Kasumi-1 (cell line): ENCODE measurements at regions not wholly inside any gene's neighbourhood (a gene's known extent, or its start where the extent isn't known, plus 50 kb on each side); places are given as distances from the start of the nearest gene placed in this dataset.

Experiments used
- DNase-seq, 2 experiments: peaks; one replicate each; lab custom pipeline; 2025; lab: John Stamatoyannopoulos, UW

DNA sequence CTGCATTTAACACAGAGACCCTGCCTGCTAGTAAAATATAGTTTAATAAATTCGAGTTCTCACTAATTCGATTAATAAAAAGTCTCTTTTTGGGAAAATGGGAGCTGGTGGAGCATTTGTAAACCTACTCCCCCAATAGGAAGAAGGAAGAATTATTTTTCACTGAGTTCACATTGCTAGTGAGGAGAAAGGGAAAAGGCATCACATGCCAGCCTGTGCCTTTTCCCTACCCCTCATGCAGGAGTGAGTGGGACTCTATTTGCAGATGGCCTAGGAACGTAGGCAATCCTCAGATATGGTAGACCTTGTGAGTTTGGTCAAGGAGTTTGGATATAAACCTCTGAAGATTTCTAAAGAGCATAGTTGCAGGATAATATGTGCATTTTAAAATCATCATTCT is 218.4 kb upstream of the TRIB2 start:
- peak in 1 of 2 experiments; percentile 8 for DNase-seq

DNA sequence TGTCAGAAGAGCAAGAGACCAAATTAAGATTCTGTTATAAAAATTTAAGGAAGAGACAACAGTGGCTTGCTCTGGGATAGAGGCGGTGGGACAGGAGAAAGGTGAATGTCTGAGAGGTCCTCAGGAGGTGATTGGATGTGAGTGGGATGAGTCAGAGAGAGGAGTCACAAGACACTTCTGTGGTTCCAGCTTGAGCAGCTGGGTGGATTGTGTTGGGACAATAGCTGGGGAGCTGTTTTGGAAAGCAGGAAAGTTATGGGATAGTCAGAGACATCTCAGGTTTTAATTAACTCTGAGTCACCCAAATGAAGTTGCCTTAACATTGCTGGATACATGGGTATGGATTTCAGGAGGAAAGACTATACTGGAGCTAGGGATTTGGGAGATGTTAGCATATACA is 218.0 kb upstream of the TRIB2 start:
- no peak for DNase-seq

DNA sequence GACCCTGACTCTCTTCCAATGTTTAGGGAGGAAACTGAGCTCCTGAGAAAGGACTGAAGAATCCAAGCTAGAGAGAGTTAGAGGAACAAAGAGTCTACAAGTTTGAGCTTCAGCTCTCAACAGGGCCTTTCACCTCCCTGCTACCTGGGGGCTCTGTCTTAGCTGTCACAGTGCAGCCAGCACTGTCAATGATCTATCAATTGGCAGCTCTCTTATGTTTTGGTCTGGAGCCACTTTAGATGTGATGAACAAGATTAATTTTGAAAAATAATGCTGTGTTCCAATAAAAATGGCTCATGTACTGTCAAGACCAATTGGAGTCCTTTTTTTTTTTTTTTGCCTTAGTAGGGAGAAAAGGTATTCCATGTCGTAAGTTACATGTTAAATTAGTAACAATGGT is 215.8 kb upstream of the TRIB2 start:
- DNase-seq: no peak

DNA sequence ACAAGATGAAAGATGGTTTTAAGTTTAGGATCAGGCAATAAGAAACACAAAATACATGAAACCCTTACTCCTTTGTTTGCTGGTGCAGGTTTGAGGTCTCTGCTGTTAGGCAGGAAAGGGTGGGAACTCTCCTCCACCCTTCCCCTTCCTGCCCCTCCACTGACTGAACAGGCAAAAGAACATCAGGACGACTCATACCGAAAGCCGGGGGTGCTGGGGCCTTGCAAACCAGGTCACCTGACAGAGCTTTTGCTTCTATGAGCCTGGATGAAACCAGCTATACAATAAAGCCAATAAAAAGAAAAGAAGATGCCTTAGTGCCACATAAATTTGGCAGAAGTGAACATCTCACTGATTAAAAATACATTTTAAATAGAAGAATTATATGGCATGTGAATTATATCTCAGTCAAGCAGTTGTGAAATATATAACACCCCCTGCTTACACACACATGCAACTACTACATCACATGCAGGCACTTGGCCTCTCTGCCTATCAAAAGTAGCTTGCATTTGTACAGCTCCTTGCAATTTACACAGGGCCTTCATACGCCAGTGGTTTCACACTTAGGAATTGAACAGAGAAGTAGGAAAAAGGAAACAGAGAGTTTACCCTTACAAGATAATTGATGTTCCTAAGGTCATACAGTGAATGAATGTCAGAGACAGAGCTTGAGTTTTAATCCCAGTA is 215.1 kb upstream of the TRIB2 start:
- DNase-seq: peak; percentile 85 to 86

DNA sequence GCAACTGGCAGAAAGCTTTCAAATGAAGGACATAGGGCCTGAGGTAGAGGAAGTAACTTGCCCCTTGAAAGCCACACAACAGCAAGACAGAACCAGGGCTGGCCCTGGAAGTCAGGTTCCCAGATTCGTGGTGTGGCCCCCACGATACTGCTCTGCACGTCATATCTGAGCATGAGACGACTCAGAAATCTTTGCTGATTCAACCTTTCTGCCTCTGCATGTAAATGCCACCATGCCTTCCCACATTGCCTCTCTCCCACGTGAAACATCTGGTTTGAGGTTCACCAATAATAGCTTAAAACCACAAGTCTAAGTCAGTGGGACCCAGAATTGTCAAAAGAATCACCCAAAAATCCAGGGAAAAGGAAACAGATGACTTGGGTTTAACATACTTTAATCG is 214.0 kb upstream of the TRIB2 start:
- peak; percentile 19 to 26 for DNase-seq

DNA sequence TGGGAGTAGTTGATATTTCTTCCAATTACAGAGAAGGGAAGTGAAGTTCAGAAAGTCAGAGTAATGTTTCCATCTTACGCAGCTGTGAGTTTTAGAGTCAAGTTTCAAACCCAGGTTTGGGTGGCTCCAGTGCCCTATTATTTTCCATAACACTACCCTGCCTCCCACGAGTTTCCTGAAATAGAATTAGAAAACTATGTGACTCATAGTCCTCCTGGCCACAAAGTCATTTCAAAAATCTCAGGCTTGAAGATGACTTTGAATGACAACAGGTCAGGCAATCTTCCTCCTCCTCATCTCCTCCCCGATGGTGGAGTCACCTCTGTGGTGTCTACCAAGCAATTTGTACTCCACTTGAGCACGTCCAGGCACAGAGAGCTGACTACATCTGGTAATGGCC is 212.3 kb upstream of the TRIB2 start:
- peak in 1 of 2 experiments; percentile 5 for DNase-seq

DNA sequence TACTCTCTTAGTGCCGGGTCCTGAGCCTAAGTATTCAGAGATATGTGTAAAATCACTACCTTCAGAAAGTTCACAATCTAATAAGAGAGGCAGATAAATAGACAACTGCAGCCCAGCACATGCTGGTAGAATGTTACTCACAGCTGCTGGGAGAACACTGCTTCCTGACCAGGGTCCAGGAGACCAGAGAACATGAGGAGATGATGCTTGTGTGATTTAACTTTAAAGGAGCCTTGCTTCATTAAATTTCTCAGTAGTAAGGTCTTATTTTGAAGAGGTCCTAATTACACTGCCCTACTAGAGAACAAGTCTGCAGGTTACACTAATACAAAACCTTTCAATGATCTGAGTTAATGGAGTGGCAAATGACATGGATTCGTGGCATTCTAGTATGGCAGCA is 209.9 kb upstream of the TRIB2 start:
- DNase-seq: no peak

DNA sequence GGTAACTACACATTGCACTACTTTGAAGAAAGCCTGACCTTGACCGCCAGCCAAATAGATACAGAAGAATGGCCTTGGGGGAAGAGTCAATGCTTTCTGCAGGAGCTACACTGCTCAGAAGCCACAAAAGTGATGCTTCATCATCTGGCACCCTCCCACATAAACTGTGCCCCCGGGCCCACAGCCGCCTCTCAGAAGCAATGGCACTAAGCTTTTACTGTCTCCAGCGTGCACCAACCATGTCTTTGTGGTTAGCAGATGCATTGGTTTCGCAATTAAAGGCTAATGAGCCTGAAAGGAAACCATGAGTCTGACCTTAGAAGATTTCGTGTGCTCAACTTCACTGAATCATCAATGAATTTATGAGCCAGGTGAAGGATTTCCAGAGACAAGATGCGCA is 209.4 kb upstream of the TRIB2 start:
- peak; percentile 83 to 88 for DNase-seq

DNA sequence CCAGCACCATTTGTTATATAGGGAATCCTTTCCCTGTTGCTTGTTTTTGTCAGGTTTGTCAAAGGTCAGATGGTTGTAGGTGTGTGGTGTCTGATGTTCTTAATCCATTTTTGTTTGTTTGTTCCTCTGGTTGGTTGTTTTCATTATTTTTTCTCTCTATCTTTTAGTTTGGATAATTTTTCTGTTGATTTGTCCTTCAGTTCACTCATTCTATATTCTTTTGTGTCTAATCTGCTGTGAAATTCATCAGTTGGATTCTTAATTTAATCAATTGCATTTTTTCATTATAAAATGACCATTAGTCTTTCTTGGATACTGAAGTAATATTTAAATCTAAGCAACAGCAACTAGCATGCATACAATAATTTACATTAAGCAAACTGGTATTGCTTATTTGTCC is 206.7 kb upstream of the TRIB2 start:
- DNase-seq: no peak

DNA sequence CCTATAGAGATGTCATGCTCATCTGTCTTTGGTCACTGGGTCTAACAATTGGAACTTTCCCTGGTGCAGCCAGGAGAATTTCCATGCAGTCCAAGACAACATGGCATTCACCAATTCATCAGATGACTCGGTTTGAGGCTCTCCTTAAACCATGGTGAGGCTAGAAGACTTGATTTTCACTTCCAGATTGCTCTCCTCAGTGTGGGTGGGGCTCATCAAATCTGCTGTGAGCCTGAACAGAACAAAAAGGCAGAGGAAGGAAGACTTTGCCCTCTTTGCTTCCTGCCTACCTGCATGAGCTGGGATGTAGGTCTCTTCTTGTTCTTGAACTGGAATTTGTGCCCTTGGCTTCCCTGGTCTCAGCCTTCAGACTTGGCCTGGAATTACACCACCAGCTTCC is 203.4 kb upstream of the TRIB2 start:
- DNase-seq: no peak

DNA sequence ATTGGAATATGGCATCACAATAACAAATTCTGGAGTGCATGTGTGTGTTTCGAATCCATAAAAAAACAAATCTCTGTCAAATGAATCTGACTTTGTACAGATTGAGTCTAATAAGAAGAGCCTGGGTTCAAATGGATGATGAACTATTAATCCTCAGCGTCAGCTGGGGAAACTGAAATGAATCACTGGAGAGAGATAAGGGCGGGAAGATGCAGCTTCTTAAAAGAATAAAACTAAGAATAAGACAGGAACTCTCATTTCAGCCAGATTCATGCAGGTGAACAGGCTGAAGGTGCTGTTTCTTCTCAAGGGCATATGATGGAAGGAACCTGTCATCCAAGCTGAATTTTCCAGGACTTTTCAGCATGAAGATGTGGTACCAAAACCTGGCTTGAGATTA is 202.6 kb upstream of the TRIB2 start:
- DNase-seq: no peak

DNA sequence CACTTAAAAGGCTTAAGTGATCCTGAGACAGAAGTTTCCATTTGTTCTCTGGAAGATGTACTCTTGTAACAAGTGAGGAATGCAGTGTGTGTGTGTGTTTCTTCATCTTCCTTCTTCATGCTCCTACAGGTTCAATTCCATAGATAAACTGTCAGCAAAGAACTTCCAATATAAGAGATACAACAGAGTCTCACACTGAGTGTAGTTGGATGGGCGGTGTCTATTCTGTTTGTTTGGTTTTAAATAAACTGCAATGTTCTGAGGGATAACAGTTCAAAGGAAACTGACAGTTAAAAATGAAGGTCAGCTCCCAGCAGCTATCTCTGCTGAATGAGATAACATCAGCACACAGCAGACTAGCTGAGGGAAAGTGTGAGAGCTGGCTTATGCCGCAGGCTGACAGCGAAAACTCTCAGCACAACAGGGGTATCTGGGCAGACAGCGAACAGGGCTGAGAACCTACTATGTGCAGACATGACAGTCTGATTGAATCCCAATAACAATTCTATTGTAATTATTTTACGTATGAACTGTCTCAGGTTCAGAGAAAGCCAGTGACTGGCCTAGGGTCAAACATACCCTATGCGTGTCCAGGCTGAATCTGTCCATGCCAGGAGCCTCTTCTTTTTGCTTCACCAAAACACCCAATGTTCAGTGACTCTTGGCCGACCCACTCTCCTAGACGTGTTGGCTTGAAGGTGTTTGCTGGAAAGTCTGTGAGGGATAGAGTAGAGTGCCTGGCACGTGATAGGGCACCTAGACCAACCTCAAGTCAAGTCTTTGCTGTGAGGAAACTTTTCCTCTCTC is 201.9 kb upstream of the TRIB2 start:
- DNase-seq: no peak

DNA sequence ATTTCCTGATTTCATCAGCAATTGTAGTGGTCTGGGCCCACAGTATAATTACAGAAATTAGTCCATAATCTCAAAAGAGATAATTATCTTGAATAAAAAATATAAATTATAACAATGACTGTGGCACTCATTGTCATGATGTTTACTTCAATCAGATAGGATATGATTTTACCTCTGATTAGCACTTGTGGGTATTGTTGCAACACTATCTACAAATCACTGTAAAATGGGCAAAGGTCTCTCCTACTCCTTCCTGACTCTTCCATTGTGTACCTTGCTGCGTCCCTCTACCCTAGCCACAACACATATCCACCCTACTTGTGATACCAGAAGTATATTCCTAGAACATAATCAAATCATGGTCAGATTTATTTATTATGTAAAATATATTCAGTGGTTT is 200.9 kb upstream of the TRIB2 start:
- DNase-seq: no peak

DNA sequence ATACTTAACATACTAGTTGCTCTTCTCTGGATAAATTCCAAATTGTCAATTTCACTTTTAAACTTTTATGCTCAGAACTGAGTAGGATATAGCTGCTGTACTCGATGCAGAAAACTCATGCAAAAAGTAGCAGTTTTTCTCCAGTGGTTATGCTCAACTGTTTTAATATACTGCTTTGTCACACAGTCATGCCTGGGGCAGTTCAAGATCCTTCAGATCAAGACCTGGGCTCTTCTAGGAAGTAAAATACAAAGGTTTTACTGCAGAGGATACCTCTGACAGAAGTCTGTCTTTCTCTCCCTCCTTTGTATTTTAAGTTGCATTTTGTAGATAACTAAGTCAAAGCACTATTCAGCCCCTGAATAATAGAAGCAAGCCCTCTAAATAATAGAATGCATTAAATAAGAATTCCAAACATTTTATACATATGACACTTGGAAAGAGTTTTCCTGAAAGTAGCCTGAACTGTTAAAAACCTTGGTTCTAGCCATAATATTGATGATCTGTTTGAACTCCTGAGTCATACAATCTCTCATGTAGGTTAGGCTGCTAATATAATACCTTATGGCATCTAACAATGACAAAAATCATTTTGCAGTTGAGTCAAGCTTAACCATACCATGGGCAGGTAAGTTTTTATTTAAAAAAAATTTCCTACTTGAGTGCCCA is 183.3 kb upstream of the TRIB2 start:
- no peak for DNase-seq

DNA sequence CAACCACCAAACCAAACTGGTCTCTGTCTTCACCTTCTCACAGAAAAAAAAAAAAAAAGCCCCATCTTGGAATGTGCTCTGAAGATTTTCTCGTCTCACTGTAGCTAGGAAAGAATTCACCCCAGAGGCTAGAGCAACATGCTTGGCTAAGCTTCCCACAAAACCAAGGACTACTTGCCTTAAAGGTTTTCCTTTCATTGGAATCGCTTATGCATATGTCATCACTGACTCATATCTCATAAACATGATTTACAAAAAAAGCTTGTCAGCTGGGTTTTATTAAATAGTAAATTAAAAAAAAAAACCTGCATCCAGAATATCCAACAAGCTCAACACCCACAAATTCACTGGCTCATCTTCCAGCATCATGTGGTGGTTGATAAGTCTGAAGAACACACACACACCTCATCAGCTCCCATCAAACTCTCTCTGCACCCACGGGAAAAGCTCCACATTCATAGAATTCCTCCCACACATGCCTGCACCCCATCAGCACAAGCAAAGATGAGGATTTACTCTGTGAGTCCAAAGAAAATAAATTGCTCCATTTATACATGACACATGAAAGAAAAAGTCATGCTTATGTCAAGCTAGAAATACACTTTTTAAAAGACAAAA is 182.0 kb upstream of the TRIB2 start:
- no peak for DNase-seq

DNA sequence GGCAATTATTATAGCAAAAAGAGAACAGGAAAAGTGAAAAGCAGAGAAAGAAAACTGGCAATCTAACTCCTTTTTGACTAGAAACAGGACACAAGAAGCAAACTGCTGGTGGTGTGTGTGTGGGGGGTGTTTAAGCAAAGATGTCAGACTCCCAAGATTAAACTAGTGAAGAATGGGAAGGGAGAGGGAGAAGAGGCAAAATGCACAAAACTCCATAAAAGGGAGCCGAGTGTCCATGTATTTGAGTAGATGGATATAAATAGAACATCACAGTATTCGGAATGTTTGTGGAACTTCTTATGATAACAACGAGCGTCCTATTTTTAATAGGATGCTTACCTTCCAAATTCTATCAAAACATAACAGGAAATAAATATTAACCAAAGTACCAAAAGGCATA is 179.8 kb upstream of the TRIB2 start:
- DNase-seq: no peak

DNA sequence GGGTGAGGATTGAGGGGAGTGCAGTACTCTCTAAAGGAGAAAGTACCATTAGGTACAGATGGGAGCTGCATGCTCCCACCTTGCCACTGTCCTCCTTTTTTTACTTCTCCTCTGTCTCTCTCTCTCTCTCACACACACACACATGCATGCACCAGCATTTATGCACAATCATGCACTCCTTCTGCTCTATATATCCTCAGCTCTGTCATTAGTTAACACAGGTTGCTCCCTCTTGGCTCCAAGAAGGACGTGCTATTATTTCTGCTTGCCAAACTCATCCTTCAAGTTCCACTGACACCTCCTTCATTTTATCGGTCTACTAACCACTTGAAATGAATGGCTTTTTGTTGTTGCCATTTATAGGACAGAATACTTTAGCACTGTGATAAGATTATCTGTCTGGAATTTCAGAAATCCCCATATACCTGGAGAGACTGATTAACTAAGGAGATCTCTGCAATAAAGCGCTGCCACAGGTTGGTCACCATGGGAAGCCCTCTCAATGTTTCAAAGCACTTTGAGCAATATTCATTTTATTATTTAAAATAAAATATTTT is 178.5 kb upstream of the TRIB2 start:
- DNase-seq: no peak

DNA sequence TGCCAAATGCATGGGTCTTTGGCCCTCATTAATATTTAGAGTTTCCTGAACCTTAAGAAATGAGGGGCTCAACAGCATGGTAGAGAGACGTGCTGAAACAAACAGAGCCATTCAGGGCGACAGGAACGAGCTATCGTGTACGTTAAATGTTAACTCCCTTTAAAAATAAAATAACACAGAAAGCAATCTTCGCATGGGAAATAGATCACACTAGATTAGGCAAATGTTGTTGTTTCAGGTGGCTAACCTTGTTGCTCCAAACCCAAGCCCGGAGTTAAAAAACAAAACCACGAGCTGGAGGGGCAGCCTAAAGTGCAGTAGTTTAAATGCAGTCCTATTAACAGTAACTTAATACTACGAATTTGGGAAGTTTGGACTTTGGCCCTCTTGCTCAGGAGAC is 177.4 kb upstream of the TRIB2 start:
- DNase-seq: no peak

DNA sequence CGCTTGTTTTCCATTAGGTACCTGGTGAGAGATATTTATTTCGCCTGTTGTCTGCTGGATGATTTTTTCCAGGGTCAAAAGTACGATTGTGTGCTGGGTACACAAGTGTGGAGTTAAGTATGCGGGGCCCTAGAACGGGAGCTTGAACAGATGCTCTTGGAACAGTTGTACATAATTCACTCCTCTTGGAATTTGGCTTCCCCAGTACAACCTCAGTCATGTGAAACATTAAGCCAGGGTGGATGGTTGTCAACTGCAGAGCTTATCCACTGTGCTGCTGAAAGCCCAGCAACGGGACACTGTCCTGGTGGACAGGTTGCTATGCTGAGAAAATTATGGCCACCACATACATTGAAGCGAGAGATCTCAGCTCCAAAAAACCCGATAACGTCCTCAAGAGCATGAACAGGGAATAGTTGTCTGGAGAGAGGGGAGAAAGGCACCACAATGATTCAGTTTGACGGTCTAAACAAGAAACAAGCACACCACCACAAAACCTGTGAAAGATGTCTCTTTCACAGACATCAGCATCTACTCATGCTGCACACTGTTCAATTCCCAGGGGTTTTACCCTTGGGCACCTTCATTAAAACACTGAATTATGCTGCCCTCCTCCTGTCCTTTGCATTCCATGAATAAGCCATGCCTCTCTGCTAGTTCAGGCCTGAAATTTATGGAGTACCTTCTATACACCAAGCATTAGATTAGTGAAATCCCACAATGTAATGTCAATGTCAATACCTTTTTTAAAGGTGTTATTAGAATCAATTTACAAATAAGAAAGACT is 176.8 kb upstream of the TRIB2 start:
- no peak for DNase-seq

DNA sequence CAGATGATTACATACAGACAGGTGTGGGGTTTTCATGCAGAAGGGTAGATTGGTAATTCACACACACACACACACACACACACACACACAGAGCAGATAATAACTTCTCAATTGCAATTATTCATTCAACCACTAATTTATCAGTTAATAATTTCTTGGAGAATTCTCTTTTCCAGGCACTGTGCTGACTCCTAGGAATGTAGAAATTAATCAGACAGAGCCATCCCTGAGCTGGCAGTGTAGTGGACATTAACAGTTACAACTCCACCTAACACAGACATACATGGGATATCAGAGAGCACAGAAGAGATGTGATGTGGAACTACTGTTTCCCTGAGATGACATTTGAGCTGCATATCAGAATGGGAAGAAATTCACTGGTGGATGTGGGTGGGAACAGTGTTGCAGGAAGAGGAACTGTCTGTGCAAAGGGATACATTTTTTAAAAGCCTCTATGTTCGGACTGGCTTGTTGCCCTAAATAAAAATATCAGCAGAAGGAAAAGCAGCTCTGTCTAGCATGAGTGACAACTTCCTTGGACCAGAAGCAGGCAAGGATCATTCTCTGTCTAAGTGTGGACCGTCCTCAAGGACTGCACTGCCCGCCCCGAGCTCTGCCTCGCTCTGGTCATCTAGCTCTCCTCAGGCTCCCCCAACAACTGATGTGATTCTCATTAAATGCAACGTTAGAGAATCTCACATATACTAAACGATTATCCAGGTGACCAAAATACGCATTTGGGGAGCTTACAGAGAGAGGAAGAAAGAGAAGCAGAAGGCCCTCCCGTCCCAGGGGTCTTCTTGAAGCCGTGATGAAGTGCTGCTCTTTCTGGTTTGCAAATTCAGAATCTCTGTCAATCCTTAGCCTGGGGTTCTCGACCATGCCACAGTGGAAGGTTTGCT is 173.4 kb upstream of the TRIB2 start:
- DNase-seq: no peak
